ENCODE measurements at regions not wholly inside any gene's neighbourhood (a gene's known extent, or its start where the extent isn't known, plus 50 kb on each side); places are given as distances from the start of the nearest gene placed in this dataset.

- TF ChIP-seq TAF1 (IDR thresholded peaks at IDR 0.05; ENCODE audit: low read depth, low read length) (no peak), POLR2AphosphoS5 (IDR thresholded peaks at IDR 0.05; ENCODE audit: low read depth, low read length) (no peak), POLR2A (IDR thresholded peaks at IDR 0.05; ENCODE audit: low read depth, low read length) (no peak), SPI1 (IDR thresholded peaks at IDR 0.05; ENCODE audit: low read depth, low read length) (no peak), PAX5 (IDR thresholded peaks at IDR 0.05; ENCODE audit: insufficient read depth, low read length, severe bottlenecking) (no peak)
These were observed 145.8 kb upstream of the ID2 start for GRCh38 chr2:8535821-8536685.

All from GM12891 (cell line).